ENCODE measurements at regions not wholly inside any gene's neighbourhood (a gene's known extent, or its start where the extent isn't known, plus 50 kb on each side); places are given as distances from the start of the nearest gene placed in this dataset.

DNA sequence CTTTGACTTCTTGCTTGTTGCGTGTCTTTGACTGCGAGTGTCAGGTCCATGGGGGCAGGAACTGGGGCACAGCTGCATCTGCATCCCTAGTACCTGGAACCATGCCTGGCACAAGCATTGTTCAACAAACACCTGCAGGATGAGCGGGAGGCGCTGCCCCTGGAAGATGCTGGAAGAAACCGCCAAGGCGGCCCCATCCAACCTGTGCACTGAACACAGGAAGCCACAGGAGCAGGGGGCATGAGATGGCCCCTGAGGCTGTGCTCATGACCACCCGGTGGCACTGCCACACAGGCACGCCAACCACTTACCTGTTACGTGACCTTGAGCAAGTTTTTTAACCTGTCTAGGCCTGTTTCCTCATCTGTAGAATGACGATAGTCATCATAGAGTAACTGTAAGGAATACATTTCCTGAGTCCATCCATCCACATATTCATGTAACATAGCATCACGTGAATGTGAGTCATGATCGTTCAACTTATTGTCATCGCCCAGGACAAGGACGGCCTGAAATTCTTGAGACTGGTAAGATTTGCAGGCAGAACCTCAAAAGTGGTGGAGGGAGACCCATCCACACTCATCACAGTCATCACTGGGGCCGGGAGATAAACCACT lies 374.2 kb downstream of the PREX1 start:
- TF ChIP-seq, protein P1, sequence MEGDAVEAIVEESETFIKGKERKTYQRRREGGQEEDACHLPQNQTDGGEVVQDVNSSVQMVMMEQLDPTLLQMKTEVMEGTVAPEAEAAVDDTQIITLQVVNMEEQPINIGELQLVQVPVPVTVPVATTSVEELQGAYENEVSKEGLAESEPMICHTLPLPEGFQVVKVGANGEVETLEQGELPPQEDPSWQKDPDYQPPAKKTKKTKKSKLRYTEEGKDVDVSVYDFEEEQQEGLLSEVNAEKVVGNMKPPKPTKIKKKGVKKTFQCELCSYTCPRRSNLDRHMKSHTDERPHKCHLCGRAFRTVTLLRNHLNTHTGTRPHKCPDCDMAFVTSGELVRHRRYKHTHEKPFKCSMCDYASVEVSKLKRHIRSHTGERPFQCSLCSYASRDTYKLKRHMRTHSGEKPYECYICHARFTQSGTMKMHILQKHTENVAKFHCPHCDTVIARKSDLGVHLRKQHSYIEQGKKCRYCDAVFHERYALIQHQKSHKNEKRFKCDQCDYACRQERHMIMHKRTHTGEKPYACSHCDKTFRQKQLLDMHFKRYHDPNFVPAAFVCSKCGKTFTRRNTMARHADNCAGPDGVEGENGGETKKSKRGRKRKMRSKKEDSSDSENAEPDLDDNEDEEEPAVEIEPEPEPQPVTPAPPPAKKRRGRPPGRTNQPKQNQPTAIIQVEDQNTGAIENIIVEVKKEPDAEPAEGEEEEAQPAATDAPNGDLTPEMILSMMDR (IDR thresholded peaks at IDR 0.05; ENCODE audit: borderline replicate concordance, extremely low read depth, low read length, poor library complexity, severe bottlenecking): no peak
- TF ChIP-seq EZH2 (IDR thresholded peaks at IDR 0.05; ENCODE audit: borderline replicate concordance, low read depth, low read length, severe bottlenecking): no peak
